Frontal cortex (tissue), 3 donors: ENCODE measurements at regions not wholly inside any gene's neighbourhood (a gene's known extent, or its start where the extent isn't known, plus 50 kb on each side); places are given as distances from the start of the nearest gene placed in this dataset.

Experiments
- DNase-seq, 2 donors: peaks; one replicate each; pipeline ENCODE4 v3.0.0; 2012; ENCODE audit warnings: low spot score in 2 of 2
- FAIRE-seq: peaks from 2 replicates; lab custom pipeline; 2012; peaks lifted over from hg19 to GRCh38; lab: Jason Lieb, UNC
- donor health status: control.
- donor health status: control.
- donor health status: control.

DNA sequence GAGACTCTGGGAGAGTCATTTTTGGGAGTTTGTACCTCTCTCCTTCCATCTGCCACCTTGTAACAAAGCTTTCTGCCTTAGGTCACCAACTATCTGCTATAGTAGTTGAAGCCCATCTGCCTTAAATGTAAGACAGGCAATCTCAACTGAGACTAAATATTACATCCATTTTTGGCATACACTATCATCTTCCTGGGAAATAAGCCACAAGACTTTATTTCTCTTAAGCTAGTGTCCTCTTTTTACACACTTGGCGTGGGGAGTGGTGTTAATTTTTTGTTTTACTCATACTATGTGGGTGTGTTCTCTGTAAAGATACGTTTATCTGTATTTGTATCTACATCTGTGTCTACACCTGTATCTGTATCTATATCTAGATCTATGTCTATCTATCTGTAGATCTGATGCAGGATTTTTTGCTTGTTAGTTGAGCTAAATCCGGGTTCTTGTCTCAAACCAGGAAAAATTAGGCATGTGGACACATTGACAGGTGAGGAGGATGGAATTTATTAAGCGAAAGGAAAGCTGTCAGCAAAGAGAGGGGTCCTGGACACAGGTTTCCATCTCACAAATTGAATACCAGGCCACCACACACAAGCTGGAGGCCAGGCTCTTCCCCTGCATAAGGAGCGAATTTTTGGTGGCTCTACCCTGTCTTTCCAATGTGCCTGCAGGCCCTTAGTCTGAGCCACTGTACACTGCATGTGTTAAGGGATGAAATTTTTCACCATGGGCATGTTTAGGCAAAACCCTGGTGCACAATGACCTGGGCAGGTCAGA lies 64.8 kb upstream of the RND3 start:
- DNase-seq (no peak), FAIRE-seq (no peak)

DNA sequence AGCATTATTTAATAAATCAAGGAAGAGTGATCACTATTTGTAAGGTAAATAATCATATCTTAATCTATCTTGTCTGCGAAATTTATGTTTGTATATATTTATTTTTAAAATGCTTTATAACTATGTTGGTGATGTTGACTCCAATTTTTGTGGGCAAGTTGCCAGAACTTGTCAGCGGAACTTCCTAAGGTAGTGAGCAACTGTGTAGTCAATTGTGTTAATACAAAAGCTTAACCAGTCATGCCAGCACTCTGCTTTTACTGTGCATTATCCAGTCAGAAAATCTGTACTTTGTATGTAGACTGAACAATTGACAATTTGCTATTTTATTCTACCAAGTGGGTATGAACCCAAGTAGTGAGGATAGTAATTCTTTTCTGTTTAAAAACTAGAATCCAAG lies 61.9 kb upstream of the RND3 start:
- FAIRE-seq (no peak), DNase-seq (no peak)

DNA sequence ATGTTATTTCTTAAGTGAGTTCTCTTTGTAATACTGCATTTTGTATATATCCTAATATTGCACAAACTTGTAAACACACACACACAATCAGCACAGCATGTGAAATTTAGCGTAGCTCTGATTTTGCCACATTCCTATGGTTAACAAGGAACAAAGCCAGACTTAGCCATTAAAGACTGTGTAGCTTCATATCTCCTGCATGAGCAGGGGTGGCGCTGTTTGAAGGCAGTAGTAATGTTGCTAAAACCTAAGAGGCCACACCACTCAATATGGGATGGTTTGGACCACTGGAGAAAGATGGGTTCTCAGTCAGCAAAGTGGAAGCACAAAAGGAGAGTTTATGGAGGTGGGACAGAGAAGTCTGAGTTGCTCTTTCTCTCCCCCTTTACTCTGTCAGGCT lies 61.1 kb upstream of the RND3 start:
- no peak for FAIRE-seq
- DNase-seq = no peak

DNA sequence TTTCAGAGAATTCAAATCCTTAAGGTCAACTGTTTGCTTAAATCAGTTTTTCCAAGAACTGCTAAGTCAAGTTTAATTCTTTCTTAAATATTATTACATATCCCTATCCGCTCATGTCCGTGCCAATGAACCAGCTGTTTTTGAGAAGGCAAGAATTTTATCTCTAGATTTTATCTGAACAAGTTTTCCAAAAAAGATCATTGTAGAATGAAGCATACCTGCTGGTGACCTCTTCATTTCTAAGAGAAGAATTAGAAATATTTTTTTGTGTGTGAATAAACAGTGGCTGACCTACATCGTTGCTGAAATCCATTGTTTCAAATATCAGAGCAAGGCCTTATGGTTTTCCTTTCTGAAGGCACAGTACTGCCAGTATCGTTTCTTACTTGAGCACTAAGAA lies 58.4 kb upstream of the RND3 start:
- DNase-seq = no peak
- FAIRE-seq = no peak

DNA sequence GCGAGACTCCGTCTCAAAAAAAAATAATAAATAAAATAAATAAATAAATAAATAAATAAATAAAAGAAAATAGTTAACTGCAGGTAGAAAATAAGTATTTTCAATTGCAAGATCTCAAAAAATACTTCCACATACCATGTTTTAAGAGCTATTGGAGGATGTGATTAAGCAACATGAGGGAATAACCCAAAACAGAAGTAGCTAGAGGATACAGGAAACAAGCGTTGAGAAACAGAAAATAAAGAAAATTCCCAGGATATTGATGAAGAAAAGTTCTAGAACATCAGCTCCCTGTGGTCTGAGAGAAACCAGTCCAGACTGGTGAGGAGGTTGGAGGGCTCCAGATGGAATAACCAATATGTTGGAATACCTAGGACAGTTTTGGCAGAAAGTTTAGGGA lies 57.3 kb upstream of the RND3 start:
- FAIRE-seq (no peak), DNase-seq (no peak)

DNA sequence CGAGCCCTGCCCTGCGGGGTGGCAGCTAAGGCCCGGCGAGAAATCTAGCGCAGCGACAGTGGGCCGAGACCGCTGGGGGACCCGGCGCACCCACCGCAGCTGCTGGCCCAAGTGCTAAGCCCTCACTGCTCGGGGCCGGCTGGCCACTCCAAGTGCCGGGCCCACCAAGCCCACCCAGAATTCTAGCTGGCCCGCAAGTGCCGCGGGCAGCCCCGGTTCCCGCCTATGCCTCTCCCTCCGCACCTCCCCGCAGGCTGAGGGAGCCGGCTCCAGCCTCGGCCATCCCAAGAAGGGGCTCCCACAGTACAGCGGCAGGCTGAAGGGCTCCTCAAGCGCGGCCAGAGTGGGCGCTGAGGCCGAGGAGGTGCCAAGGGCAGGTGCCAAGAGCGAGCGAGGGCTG lies 55.2 kb upstream of the RND3 start:
- no peak for FAIRE-seq
- no peak for DNase-seq

DNA sequence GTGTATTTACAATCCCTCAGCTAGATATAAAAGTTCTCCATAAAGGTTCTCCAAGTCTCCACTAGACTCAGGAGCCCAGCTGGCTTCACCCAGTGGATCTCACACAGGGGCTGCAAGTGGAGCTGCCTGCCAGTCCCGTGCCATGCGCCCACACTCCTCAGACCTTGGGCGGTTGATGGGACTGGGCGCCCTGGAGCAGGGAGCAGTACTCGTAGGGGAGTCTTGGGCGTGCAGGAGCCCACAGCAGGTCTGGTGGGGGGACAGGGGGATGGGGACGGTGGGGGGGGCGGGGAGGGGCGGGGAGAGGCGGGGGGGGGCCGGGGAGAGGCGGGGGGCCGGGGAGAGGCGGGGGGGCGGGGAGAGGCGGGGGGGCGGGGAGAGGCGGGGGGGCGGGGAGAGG lies 54.7 kb upstream of the RND3 start:
- FAIRE-seq (no peak), DNase-seq (no peak)

DNA sequence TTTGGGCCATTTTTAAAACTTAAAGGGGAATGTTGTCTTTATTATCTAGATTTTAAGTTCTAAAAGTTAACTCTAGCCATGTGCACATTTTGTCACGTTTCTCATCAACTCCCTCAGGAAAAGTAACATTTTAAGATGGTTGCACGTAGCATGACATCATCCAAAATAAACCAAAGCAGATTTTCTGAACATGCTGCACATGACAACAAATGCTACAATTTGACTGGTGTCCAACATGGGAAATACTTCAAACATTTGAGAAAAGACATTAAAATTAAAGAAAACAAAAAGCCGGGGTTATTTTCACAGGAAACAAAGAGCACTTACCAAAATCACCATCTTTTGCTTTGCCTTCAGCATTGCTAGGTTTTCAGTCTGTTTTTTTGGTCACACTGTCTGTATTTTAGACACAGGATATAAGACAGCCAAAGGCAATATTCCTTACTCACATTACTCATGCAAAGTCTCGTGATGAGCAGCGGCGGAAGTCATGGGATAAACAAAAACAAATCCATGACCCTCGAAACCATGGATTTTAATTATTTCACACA lies 51.3 kb upstream of the RND3 start:
- no peak for FAIRE-seq
- DNase-seq = no peak
